ENCODE measurements at regions not wholly inside any gene's neighbourhood (a gene's known extent, or its start where the extent isn't known, plus 50 kb on each side); places are given as distances from the start of the nearest gene placed in this dataset.

- Histone ChIP-seq H3K9ac (ENCODE audit: low read length) (no peak overlapping the region), H4K20me1 (ENCODE audit: insufficient read depth, low read length) (no peaks in the 10 kb centered on the region), H3K4me1 (ENCODE audit: insufficient read depth, low read length) (no peaks in the 10 kb centered on the region), H3K4me2 (ENCODE audit: low read length) (no peak overlapping the region), H3K79me2 (ENCODE audit: insufficient read depth, low read length) (no peaks in the 10 kb centered on the region), H2AFZ (ENCODE audit: low read depth, low read length) (no peak overlapping the region), H3K27ac (ENCODE audit: low read depth, low read length) (no peak overlapping the region), H3K27me3 (ENCODE audit: insufficient read depth, low read length) (peaks cover 12% of the 10 kb centered on the region), H3K9me3 (ENCODE audit: insufficient read depth, low read depth, low read length) (no peaks in the 10 kb centered on the region), H3K36me3 (ENCODE audit: insufficient read depth, low read length) (no peaks in the 10 kb centered on the region), H3K4me3 (ENCODE audit: insufficient read depth, low read depth, low read length) (no peak overlapping the region)
- H3K4me3 Mint-ChIP-seq (ENCODE audit: unreplicated experiment): no peak overlapping the region
- no peak for TF ChIP-seq EZH2 (IDR thresholded peaks at IDR 0.05; ENCODE audit: insufficient read depth, low read length)
- TF ChIP-seq, protein P1, sequence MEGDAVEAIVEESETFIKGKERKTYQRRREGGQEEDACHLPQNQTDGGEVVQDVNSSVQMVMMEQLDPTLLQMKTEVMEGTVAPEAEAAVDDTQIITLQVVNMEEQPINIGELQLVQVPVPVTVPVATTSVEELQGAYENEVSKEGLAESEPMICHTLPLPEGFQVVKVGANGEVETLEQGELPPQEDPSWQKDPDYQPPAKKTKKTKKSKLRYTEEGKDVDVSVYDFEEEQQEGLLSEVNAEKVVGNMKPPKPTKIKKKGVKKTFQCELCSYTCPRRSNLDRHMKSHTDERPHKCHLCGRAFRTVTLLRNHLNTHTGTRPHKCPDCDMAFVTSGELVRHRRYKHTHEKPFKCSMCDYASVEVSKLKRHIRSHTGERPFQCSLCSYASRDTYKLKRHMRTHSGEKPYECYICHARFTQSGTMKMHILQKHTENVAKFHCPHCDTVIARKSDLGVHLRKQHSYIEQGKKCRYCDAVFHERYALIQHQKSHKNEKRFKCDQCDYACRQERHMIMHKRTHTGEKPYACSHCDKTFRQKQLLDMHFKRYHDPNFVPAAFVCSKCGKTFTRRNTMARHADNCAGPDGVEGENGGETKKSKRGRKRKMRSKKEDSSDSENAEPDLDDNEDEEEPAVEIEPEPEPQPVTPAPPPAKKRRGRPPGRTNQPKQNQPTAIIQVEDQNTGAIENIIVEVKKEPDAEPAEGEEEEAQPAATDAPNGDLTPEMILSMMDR (IDR thresholded peaks at IDR 0.05; ENCODE audit: insufficient read depth, low read depth, low read length): no peak
- no peak for DNase-seq (ENCODE audit: low read depth)
- H3K9me3 Mint-ChIP-seq (ENCODE audit: unreplicated experiment): peaks cover 4% of the 10 kb centered on the region
- H3K4me1 Mint-ChIP-seq (ENCODE audit: low read depth, unreplicated experiment): peaks cover 19% of the 10 kb centered on the region
- no peaks in the 10 kb centered on the region for H3K27me3 Mint-ChIP-seq (ENCODE audit: low read depth, unreplicated experiment)
- no peak overlapping the region for H3K27ac Mint-ChIP-seq (ENCODE audit: unreplicated experiment)
- no peaks in the 10 kb centered on the region for H3K36me3 Mint-ChIP-seq (ENCODE audit: low read depth, unreplicated experiment)
- FAIRE-seq: no peak
These were observed 233.3 kb downstream of the INSIG2 start for GRCh38 chr2:118321432-118322105.

GRCh38 chr2:118320658-118321057, 232.4 kb downstream of the INSIG2 start:
- H3K36me3 Mint-ChIP-seq (ENCODE audit: low read depth, unreplicated experiment): no peaks in the 10 kb centered on the region
- Histone ChIP-seq H4K20me1 (ENCODE audit: insufficient read depth, low read length) (no peaks in the 10 kb centered on the region), H3K9me3 (ENCODE audit: insufficient read depth, low read depth, low read length) (no peaks in the 10 kb centered on the region), H3K9ac (ENCODE audit: low read length) (no peak overlapping the region), H3K36me3 (ENCODE audit: insufficient read depth, low read length) (no peaks in the 10 kb centered on the region), H3K4me3 (ENCODE audit: insufficient read depth, low read depth, low read length) (no peak overlapping the region), H3K79me2 (ENCODE audit: insufficient read depth, low read length) (no peaks in the 10 kb centered on the region), H3K27ac (ENCODE audit: low read depth, low read length) (no peak overlapping the region), H3K4me2 (ENCODE audit: low read length) (no peak overlapping the region), H3K27me3 (ENCODE audit: insufficient read depth, low read length) (peaks cover 12% of the 10 kb centered on the region), H3K4me1 (ENCODE audit: insufficient read depth, low read length) (no peaks in the 10 kb centered on the region), H2AFZ (ENCODE audit: low read depth, low read length) (no peak overlapping the region)
- H3K4me3 Mint-ChIP-seq (ENCODE audit: unreplicated experiment): no peak overlapping the region
- no peak for TF ChIP-seq EZH2 (IDR thresholded peaks at IDR 0.05; ENCODE audit: insufficient read depth, low read length)
- TF ChIP-seq, protein P1 (IDR thresholded peaks at IDR 0.05; ENCODE audit: insufficient read depth, low read depth, low read length): no peak
- H3K9me3 Mint-ChIP-seq (ENCODE audit: unreplicated experiment): peaks cover 4% of the 10 kb centered on the region
- no peaks in the 10 kb centered on the region for H3K27me3 Mint-ChIP-seq (ENCODE audit: low read depth, unreplicated experiment)
- DNase-seq (ENCODE audit: low read depth): no peak
- no peak overlapping the region for H3K27ac Mint-ChIP-seq (ENCODE audit: unreplicated experiment)
- peaks cover 19% of the 10 kb centered on the region for H3K4me1 Mint-ChIP-seq (ENCODE audit: low read depth, unreplicated experiment)
- no peak for FAIRE-seq

- H2AFZ ChIP-seq (ENCODE audit: low read depth, low read length): no peak overlapping the region
- TF ChIP-seq, protein P1 (IDR thresholded peaks at IDR 0.05; ENCODE audit: insufficient read depth, low read depth, low read length): no peak
- no peak for TF ChIP-seq EZH2 (IDR thresholded peaks at IDR 0.05; ENCODE audit: insufficient read depth, low read length)
- no peak overlapping the region for H3K4me2 ChIP-seq (ENCODE audit: low read length)
- H3K9me3 ChIP-seq (ENCODE audit: insufficient read depth, low read depth, low read length): no peaks in the 10 kb centered on the region
- H3K27me3 ChIP-seq (ENCODE audit: insufficient read depth, low read length): peaks cover 12% of the 10 kb centered on the region
- FAIRE-seq (no peak), DNase-seq (ENCODE audit: low read depth) (no peak)
- no peaks in the 10 kb centered on the region for H3K4me1 ChIP-seq (ENCODE audit: insufficient read depth, low read length)
- H3K9ac ChIP-seq (ENCODE audit: low read length): no peak overlapping the region
- Mint-ChIP-seq H3K27ac (ENCODE audit: unreplicated experiment) (no peak overlapping the region), H3K36me3 (ENCODE audit: low read depth, unreplicated experiment) (no peaks in the 10 kb centered on the region), H3K4me1 (ENCODE audit: low read depth, unreplicated experiment) (peaks cover 19% of the 10 kb centered on the region), H3K9me3 (ENCODE audit: unreplicated experiment) (peaks cover 4% of the 10 kb centered on the region), H3K4me3 (ENCODE audit: unreplicated experiment) (no peak overlapping the region), H3K27me3 (ENCODE audit: low read depth, unreplicated experiment) (no peaks in the 10 kb centered on the region)
- H3K79me2 ChIP-seq (ENCODE audit: insufficient read depth, low read length): no peaks in the 10 kb centered on the region
- H3K4me3 ChIP-seq (ENCODE audit: insufficient read depth, low read depth, low read length): no peak overlapping the region
- no peaks in the 10 kb centered on the region for H4K20me1 ChIP-seq (ENCODE audit: insufficient read depth, low read length)
- H3K36me3 ChIP-seq (ENCODE audit: insufficient read depth, low read length): no peaks in the 10 kb centered on the region
- H3K27ac ChIP-seq (ENCODE audit: low read depth, low read length): no peak overlapping the region
These were observed 231.9 kb downstream of the INSIG2 start for GRCh38 chr2:118320196-118320595.
